HEK293T (cell line): ENCODE measurements at regions not wholly inside any gene's neighbourhood (a gene's known extent, or its start where the extent isn't known, plus 50 kb on each side); places are given as distances from the start of the nearest gene placed in this dataset.

Source experiments
- CTCF ChIA-PET: fragments of 350-600 bp; formaldehyde crosslinking; extraction: SDS; loops from one replicate; lab custom pipeline; 2021; ENCODE audit warnings: antibody characterized with exemption, inconsistent platforms; lab: Yijun Ruan, JAX
- POLR2A ChIA-PET: fragments of 350-600 bp; formaldehyde crosslinking; extraction: SDS; loops from one replicate; lab custom pipeline; 2020; ENCODE audit warnings: antibody characterized with exemption, inconsistent platforms; lab: Yijun Ruan, JAX
- DNase-seq: peaks from one replicate; pipeline ENCODE4 v3.0.0; 2012; ENCODE audit warnings: mixed read lengths; ENCODE audit errors: extremely low spot score
- ARNT ChIP-seq: fragments of 450-650 bp; IDR thresholded peaks from 2 replicates; pipeline ENCODE4 v1.6.1; 2017; ENCODE audit warnings: mild to moderate bottlenecking
- BHLHE40 ChIP-seq: fragments of 450-650 bp; IDR thresholded peaks from 2 replicates; pipeline ENCODE4 v1.6.1; 2016; ENCODE audit warnings: mild to moderate bottlenecking, moderate library complexity, borderline replicate concordance
- CTBP1 ChIP-seq: fragments of 450-650 bp; IDR thresholded peaks from 2 replicates; pipeline ENCODE4 v1.6.1; 2016; ENCODE audit warnings: borderline replicate concordance
- ELF4 ChIP-seq: fragments of 450-650 bp; IDR thresholded peaks from 2 replicates; pipeline ENCODE4 v1.6.1; 2017; ENCODE audit warnings: antibody characterized with exemption
- FOXA1 ChIP-seq: fragments of 450-650 bp; IDR thresholded peaks from 2 replicates; pipeline ENCODE4 v1.6.1; 2016; ENCODE audit warnings: mild to moderate bottlenecking
- FOXK2 ChIP-seq: fragments of 450-650 bp; IDR thresholded peaks from 2 replicates; pipeline ENCODE4 v1.6.1; 2016; ENCODE audit warnings: mild to moderate bottlenecking
- FOXM1 ChIP-seq: fragments of 450-650 bp; IDR thresholded peaks from 2 replicates; pipeline ENCODE4 v1.6.1; 2017; ENCODE audit warnings: mild to moderate bottlenecking, borderline replicate concordance
- HDGF ChIP-seq: fragments of 450-650 bp; IDR thresholded peaks from 2 replicates; pipeline ENCODE4 v1.6.1; 2017; ENCODE audit warnings: antibody characterized with exemption, borderline replicate concordance
- L3MBTL2 ChIP-seq: fragments of 450-650 bp; conservative IDR thresholded peaks from 2 replicates; pipeline ENCODE4 v1.6.1; 2016; ENCODE audit warnings: mild to moderate bottlenecking
- LEF1 ChIP-seq: fragments of 450-650 bp; IDR thresholded peaks from 2 replicates; pipeline ENCODE4 v1.6.1; 2017; ENCODE audit warnings: mild to moderate bottlenecking, borderline replicate concordance
- NFRKB ChIP-seq: fragments of 450-650 bp; IDR thresholded peaks from 2 replicates; pipeline ENCODE4 v1.6.1; 2016; ENCODE audit warnings: mild to moderate bottlenecking, moderate library complexity
- PKNOX1 ChIP-seq: fragments of 450-650 bp; IDR thresholded peaks from 2 replicates; pipeline ENCODE4 v1.6.1; 2016
- SP1 ChIP-seq: fragments of 450-650 bp; IDR thresholded peaks from 2 replicates; pipeline ENCODE4 v1.6.1; 2017
- SUZ12 ChIP-seq: fragments of 450-650 bp; IDR thresholded peaks from 2 replicates; pipeline ENCODE4 v1.6.1; 2016; ENCODE audit warnings: mild to moderate bottlenecking
- TARDBP ChIP-seq: fragments of 450-650 bp; IDR thresholded peaks from 2 replicates; pipeline ENCODE4 v1.6.1; 2016
- ZNF384 ChIP-seq: fragments of 450-650 bp; IDR thresholded peaks from 2 replicates; pipeline ENCODE4 v1.6.1; 2016

GRCh38 chr14:75361751-75362433, 65.9 kb upstream of the JDP2 start:
- ChIA-PET CTCF (interaction anchor here (0.6 kb wide), 1 partner anchor 347 kb away, joined by 6 read pairs; no protein-coding TSS in a partner anchor), POLR2A (no interaction called here)
- DNase-seq: no peak
- no peak for TF ChIP-seq PKNOX1
- no peak for TF ChIP-seq HDGF
- TF ChIP-seq FOXM1: no peak
- no peak for TF ChIP-seq L3MBTL2
- no peak for TF ChIP-seq FOXA1
- no peak for TF ChIP-seq NFRKB

GRCh38 chr14:75363130-75363529, 64.7 kb upstream of the JDP2 start:
- CTCF ChIA-PET: interaction anchor here (0.6 kb wide), 1 partner anchor 13 kb away, joined by 3 read pairs; no protein-coding TSS in a partner anchor
- POLR2A ChIA-PET: no interaction called here
- TF ChIP-seq L3MBTL2 (no peak), FOXK2 (no peak), FOXA1 (no peak), ARNT (no peak), SUZ12 (no peak), HDGF (no peak)
- DNase-seq: no peak

- no peak for DNase-seq
- CTCF ChIA-PET: interaction anchor here (0.6 kb wide), 1 partner anchor 13 kb away, joined by 3 read pairs; no protein-coding TSS in a partner anchor
- TF ChIP-seq SUZ12 (no peak), L3MBTL2 (no peak), TARDBP (no peak), HDGF (no peak), PKNOX1 (no peak), ARNT (no peak), FOXM1 (no peak), FOXA1 (no peak), NFRKB (no peak), ZNF384 (no peak), SP1 (no peak), ELF4 (no peak), LEF1 (no peak), FOXK2 (no peak), BHLHE40 (no peak), CTBP1 (no peak)
- POLR2A ChIA-PET: no interaction called here
Observed at GRCh38 chr14:75363570-75364227, 64.1 kb upstream of the JDP2 start.

GRCh38 chr14:75365116-75365515, 62.7 kb upstream of the JDP2 start:
- TF ChIP-seq ELF4 (no peak), FOXK2 (no peak), L3MBTL2 (no peak), BHLHE40 (no peak), NFRKB (no peak), FOXA1 (no peak), FOXM1 (no peak), ZNF384 (no peak), SP1 (no peak), ARNT (no peak), PKNOX1 (no peak), HDGF (no peak), TARDBP (no peak), LEF1 (no peak), SUZ12 (no peak), CTBP1 (no peak)
- no peak for DNase-seq
- ChIA-PET POLR2A (no interaction called here), CTCF (no interaction called here)

GRCh38 chr14:75366963-75367362, 60.9 kb upstream of the JDP2 start:
- ChIA-PET POLR2A (no interaction called here), CTCF (no interaction called here)
- TF ChIP-seq NFRKB: no peak
- TF ChIP-seq CTBP1: no peak
- TF ChIP-seq L3MBTL2: no peak
- TF ChIP-seq BHLHE40: no peak
- no peak for TF ChIP-seq ARNT
- no peak for TF ChIP-seq PKNOX1
- no peak for TF ChIP-seq SP1
- no peak for TF ChIP-seq FOXM1
- TF ChIP-seq FOXA1: no peak
- TF ChIP-seq TARDBP: no peak
- no peak for TF ChIP-seq ZNF384
- TF ChIP-seq FOXK2: no peak
- TF ChIP-seq ELF4: no peak
- TF ChIP-seq HDGF: no peak
- TF ChIP-seq LEF1: no peak
- no peak for TF ChIP-seq SUZ12
- DNase-seq: no peak
